Progenitor cell of endocrine pancreas (in vitro differentiated cells): ENCODE measurements at regions not wholly inside any gene's neighbourhood (a gene's known extent, or its start where the extent isn't known, plus 50 kb on each side); places are given as distances from the start of the nearest gene placed in this dataset.

Source experiments
- DNase-seq: peaks from one replicate; pipeline ENCODE4 v3.0.0; 2021; ENCODE audit warnings: low spot score; ENCODE audit not compliant: unreplicated experiment
- H3K27ac Mint-ChIP-seq: 2 replicates; pipeline ENCODE4 v1.8.0; 2021; ENCODE audit warnings: mild to moderate bottlenecking, moderate library complexity, mixed read lengths
- H3K27me3 Mint-ChIP-seq: 2 replicates; pipeline ENCODE4 v1.8.0; 2021; ENCODE audit warnings: mixed read lengths
- H3K36me3 Mint-ChIP-seq: 2 replicates; pipeline ENCODE4 v1.8.0; 2022; ENCODE audit warnings: mixed read lengths; ENCODE audit not compliant: insufficient read depth
- H3K4me1 Mint-ChIP-seq: 2 replicates; pipeline ENCODE4 v1.8.0; 2021; ENCODE audit warnings: low read depth, mixed read lengths
- H3K4me3 Mint-ChIP-seq: 2 replicates; pipeline ENCODE4 v1.8.0; 2021; ENCODE audit warnings: low read depth, mild to moderate bottlenecking, moderate library complexity, mixed read lengths
- H3K9me3 Mint-ChIP-seq: 2 replicates; pipeline ENCODE4 v1.8.0; 2021; ENCODE audit warnings: low read depth, mixed read lengths
- CTCF ChIP-seq: fragments of 200-600 bp; sonication (generic); IDR thresholded peaks from one replicate; pipeline ENCODE4 v1.5.0; 2021; ENCODE audit warnings: antibody characterized with exemption, mild to moderate bottlenecking; ENCODE audit not compliant: unreplicated experiment

- Mint-ChIP-seq H3K27me3 (no peaks in the 10 kb centered on the region), H3K4me3 (no peak overlapping the region), H3K27ac (no peak overlapping the region), H3K36me3 (no peaks in the 10 kb centered on the region), H3K4me1 (peaks cover 19% of the 10 kb centered on the region), H3K9me3 (peaks cover 3% of the 10 kb centered on the region)
- no peak for DNase-seq
- no peak for TF ChIP-seq CTCF
Measured at GRCh38 chr3:153958635-153959595, 162.3 kb upstream of the ARHGEF26 start.

- H3K4me3 Mint-ChIP-seq = no peak overlapping the region
- peak overlapping the region; percentile 6 for H3K27ac Mint-ChIP-seq
- peaks cover 6% of the 10 kb centered on the region for H3K9me3 Mint-ChIP-seq
- DNase-seq = no peak
- no peaks in the 10 kb centered on the region for H3K36me3 Mint-ChIP-seq
- no peaks in the 10 kb centered on the region for H3K27me3 Mint-ChIP-seq
- TF ChIP-seq CTCF = no peak
- peaks cover 19% of the 10 kb centered on the region for H3K4me1 Mint-ChIP-seq
Measured at GRCh38 chr3:153960458-153961074, 160.6 kb upstream of the ARHGEF26 start.

- Mint-ChIP-seq H3K27ac (peak overlapping the region; percentile 66), H3K36me3 (no peaks in the 10 kb centered on the region), H3K27me3 (no peaks in the 10 kb centered on the region), H3K9me3 (peaks cover 6% of the 10 kb centered on the region), H3K4me1 (peaks cover 19% of the 10 kb centered on the region), H3K4me3 (no peak overlapping the region)
- TF ChIP-seq CTCF = no peak
- no peak for DNase-seq
Measured at GRCh38 chr3:153961494-153961893, 159.7 kb upstream of the ARHGEF26 start.

GRCh38 chr3:153963012-153963411, 158.2 kb upstream of the ARHGEF26 start:
- no peaks in the 10 kb centered on the region for H3K36me3 Mint-ChIP-seq
- no peak for DNase-seq
- H3K9me3 Mint-ChIP-seq = peaks cover 6% of the 10 kb centered on the region
- H3K27ac Mint-ChIP-seq = peak overlapping the region; percentile 36
- H3K4me3 Mint-ChIP-seq = no peak overlapping the region
- no peak for TF ChIP-seq CTCF
- H3K4me1 Mint-ChIP-seq = peaks cover 19% of the 10 kb centered on the region
- no peaks in the 10 kb centered on the region for H3K27me3 Mint-ChIP-seq

GRCh38 chr3:153967260-153967659, 153.9 kb upstream of the ARHGEF26 start:
- no peak overlapping the region for H3K27ac Mint-ChIP-seq
- peaks cover 3% of the 10 kb centered on the region for H3K9me3 Mint-ChIP-seq
- peaks cover 6% of the 10 kb centered on the region for H3K4me1 Mint-ChIP-seq
- no peaks in the 10 kb centered on the region for H3K36me3 Mint-ChIP-seq
- H3K27me3 Mint-ChIP-seq = no peaks in the 10 kb centered on the region
- H3K4me3 Mint-ChIP-seq = no peak overlapping the region
- DNase-seq = no peak
- TF ChIP-seq CTCF = no peak
